ENCODE measurements at regions not wholly inside any gene's neighbourhood (a gene's known extent, or its start where the extent isn't known, plus 50 kb on each side); places are given as distances from the start of the nearest gene placed in this dataset.

GRCh38 chr14:89638891-89639290, 221.9 kb upstream of the FOXN3 start:
- Histone ChIP-seq H3K27ac (no peak overlapping the region), H3K36me3 (no peaks in the 10 kb centered on the region), H3K4me1 (replicated peaks) (no peaks in the 10 kb centered on the region), H3K4me3 (no peak overlapping the region), H3K9me3 (no peaks in the 10 kb centered on the region), H3K27me3 (replicated peaks; ENCODE audit: insufficient read depth) (no peaks in the 10 kb centered on the region)
- no peak for DNase-seq (ENCODE audit: low spot score)
- TF ChIP-seq POLR2AphosphoS5 (IDR thresholded peaks at IDR 0.05) (no peak), POLR2A (IDR thresholded peaks at IDR 0.05) (no peak), CTCF (IDR thresholded peaks at IDR 0.05) (no peak)
- intact Hi-C loops (cut with DNase I), result no loop called here
- WGBS, result 86% methylated on average over 4 of the region's 4 CpGs

- 42% methylated on average over 2 of the region's 2 CpGs for WGBS
- H3K27me3 ChIP-seq (replicated peaks; ENCODE audit: insufficient read depth), result no peaks in the 10 kb centered on the region
- no peaks in the 10 kb centered on the region for H3K36me3 ChIP-seq
- intact Hi-C loops (cut with DNase I), result no loop called here
- no peak overlapping the region for H3K4me3 ChIP-seq
- H3K9me3 ChIP-seq, result no peaks in the 10 kb centered on the region
- TF ChIP-seq POLR2AphosphoS5 (IDR thresholded peaks at IDR 0.05) (no peak), CTCF (IDR thresholded peaks at IDR 0.05) (no peak), POLR2A (IDR thresholded peaks at IDR 0.05) (no peak)
- no peak overlapping the region for H3K27ac ChIP-seq
- H3K4me1 ChIP-seq (replicated peaks), result no peaks in the 10 kb centered on the region
- no peak for DNase-seq (ENCODE audit: low spot score)
Measured at GRCh38 chr14:89637581-89637980, 220.5 kb upstream of the FOXN3 start.

DNA sequence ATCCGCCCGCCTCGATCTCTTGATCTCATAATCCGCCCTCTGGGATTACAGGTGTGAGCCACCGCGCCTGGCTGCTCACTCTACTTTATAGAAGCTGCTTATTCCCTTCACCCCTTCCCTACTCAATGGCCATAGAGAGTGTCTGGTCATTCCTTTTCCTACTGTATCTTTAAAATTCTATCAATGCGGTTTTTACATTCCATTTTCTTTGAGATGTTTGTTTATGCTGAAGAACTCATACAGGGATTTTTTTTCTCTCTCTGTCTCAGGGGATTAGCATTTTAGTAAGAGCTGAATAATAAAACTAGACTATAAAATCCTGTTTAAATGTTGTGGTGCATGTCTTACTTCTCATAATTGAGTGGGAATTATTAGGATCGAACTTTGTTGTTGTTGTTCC, 218.6 kb upstream of the FOXN3 start:
- H3K36me3 ChIP-seq, result no peaks in the 10 kb centered on the region
- DNase-seq (ENCODE audit: low spot score), result no peak
- H3K9me3 ChIP-seq, result no peaks in the 10 kb centered on the region
- no peaks in the 10 kb centered on the region for H3K4me1 ChIP-seq (replicated peaks)
- intact Hi-C loops (cut with DNase I), result no loop called here
- no peak overlapping the region for H3K4me3 ChIP-seq
- H3K27me3 ChIP-seq (replicated peaks; ENCODE audit: insufficient read depth), result no peaks in the 10 kb centered on the region
- no peak overlapping the region for H3K27ac ChIP-seq
- WGBS, result 88% methylated on average over 8 of the region's 8 CpGs
- TF ChIP-seq POLR2AphosphoS5 (IDR thresholded peaks at IDR 0.05) (no peak), POLR2A (IDR thresholded peaks at IDR 0.05) (no peak), CTCF (IDR thresholded peaks at IDR 0.05) (no peak)

DNA sequence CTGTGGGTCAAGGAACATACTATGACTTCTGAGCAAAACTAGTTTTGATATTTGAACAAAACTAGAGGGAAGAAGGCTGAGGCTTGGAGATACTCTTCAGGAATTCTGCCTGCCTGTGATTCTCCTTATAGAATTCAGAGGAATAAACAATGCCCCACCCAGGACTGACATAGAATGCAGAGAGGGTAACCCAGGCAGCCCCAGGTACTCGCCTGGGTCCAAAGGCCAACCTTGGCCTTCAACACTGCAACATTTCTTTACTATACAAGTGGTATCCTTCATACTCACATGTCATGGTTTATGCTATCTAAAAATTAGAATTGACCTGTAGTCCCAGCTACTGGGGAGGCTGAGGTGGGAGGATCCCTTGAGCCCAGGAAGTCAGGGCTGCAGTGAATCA, 217.0 kb upstream of the FOXN3 start:
- TF ChIP-seq POLR2A (IDR thresholded peaks at IDR 0.05) (no peak), POLR2AphosphoS5 (IDR thresholded peaks at IDR 0.05) (no peak), CTCF (IDR thresholded peaks at IDR 0.05) (no peak)
- Histone ChIP-seq H3K4me3 (no peak overlapping the region), H3K27me3 (replicated peaks; ENCODE audit: insufficient read depth) (no peaks in the 10 kb centered on the region), H3K36me3 (no peaks in the 10 kb centered on the region), H3K27ac (no peak overlapping the region), H3K9me3 (no peaks in the 10 kb centered on the region), H3K4me1 (replicated peaks) (no peaks in the 10 kb centered on the region)
- no peak for DNase-seq (ENCODE audit: low spot score)
- 94% methylated on average over 1 of the region's 1 CpG for WGBS
- intact Hi-C loops (cut with DNase I), result no loop called here

GRCh38 chr14:89630101-89630829, 213.2 kb upstream of the FOXN3 start:
- Histone ChIP-seq H3K27ac (no peak overlapping the region), H3K4me3 (no peak overlapping the region), H3K4me1 (replicated peaks) (no peaks in the 10 kb centered on the region), H3K36me3 (no peaks in the 10 kb centered on the region), H3K27me3 (replicated peaks; ENCODE audit: insufficient read depth) (no peaks in the 10 kb centered on the region), H3K9me3 (no peaks in the 10 kb centered on the region)
- DNase-seq (ENCODE audit: low spot score), result no peak
- WGBS, result 91% methylated on average over 7 of the region's 7 CpGs
- no peak for TF ChIP-seq POLR2A (IDR thresholded peaks at IDR 0.05)
- TF ChIP-seq CTCF (IDR thresholded peaks at IDR 0.05), result no peak
- no peak for TF ChIP-seq POLR2AphosphoS5 (IDR thresholded peaks at IDR 0.05)
- intact Hi-C loops (cut with DNase I), result no loop called here
